Neuronal stem cell (in vitro differentiated cells): ENCODE measurements at regions not wholly inside any gene's neighbourhood (a gene's known extent, or its start where the extent isn't known, plus 50 kb on each side); places are given as distances from the start of the nearest gene placed in this dataset.

Experiments used
- DNase-seq: peaks from one replicate; pipeline ENCODE4 v3.0.0-alpha.2; 2013; ENCODE audit warnings: low spot score
- H2AFZ ChIP-seq: one replicate; pipeline ENCODE4 v1.6.1; 2013; ENCODE audit warnings: mild to moderate bottlenecking, low read length, inconsistent platforms
- H2AK5ac ChIP-seq: 2 replicates; pipeline ENCODE4 v1.6.1; 2013; ENCODE audit warnings: low read depth, mild to moderate bottlenecking, inconsistent platforms, low read length, moderate library complexity, mixed read lengths
- H2BK120ac ChIP-seq: 2 replicates; pipeline ENCODE4 v1.6.1; 2013; ENCODE audit warnings: low read depth, mild to moderate bottlenecking, inconsistent platforms, low read length, moderate library complexity, mixed read lengths
- H2BK12ac ChIP-seq: one replicate; pipeline ENCODE4 v1.6.1; 2013; ENCODE audit warnings: low read length, inconsistent platforms
- H2BK15ac ChIP-seq: 2 replicates; pipeline ENCODE4 v1.6.1; 2013; ENCODE audit warnings: mild to moderate bottlenecking, low read length, inconsistent platforms, mixed read lengths
- H2BK5ac ChIP-seq: one replicate; pipeline ENCODE4 v1.6.1; 2013; ENCODE audit warnings: inconsistent platforms, mild to moderate bottlenecking, low read length, moderate library complexity
- H3K14ac ChIP-seq: one replicate; pipeline ENCODE4 v1.6.1; 2013; ENCODE audit warnings: low read length, inconsistent platforms
- H3K18ac ChIP-seq: 2 replicates; pipeline ENCODE4 v1.6.1; 2013; ENCODE audit warnings: low read length, inconsistent platforms
- H3K23ac ChIP-seq: 2 replicates; pipeline ENCODE4 v1.6.1; 2013; ENCODE audit warnings: low read depth, mild to moderate bottlenecking, mixed read lengths, low read length, inconsistent platforms; ENCODE audit not compliant: poor library complexity
- H3K27ac ChIP-seq: replicated peaks from 3 replicates; pipeline ENCODE4 v1.5.1; 2013; ENCODE audit warnings: low read length, inconsistent platforms
- H3K27me3 ChIP-seq, 3 experiments: 2 replicates each; pipeline ENCODE4 v1.6.1; 2013; ENCODE audit warnings: low read length in 3 of 3, mild to moderate bottlenecking in 2 of 3, inconsistent platforms in 1 of 3, low read depth in 1 of 3, mixed read lengths in 1 of 3, moderate library complexity in 1 of 3; ENCODE audit not compliant: control insufficient read depth in 3 of 3, insufficient read depth in 3 of 3
- H3K36me3 ChIP-seq, 2 donors: replicated peaks in 1 of 2; 2 replicates each; pipeline ENCODE4 v1.6.1; 2013; ENCODE audit warnings: low read length in 2 of 2; ENCODE audit not compliant: control insufficient read depth in 2 of 2, insufficient read depth in 2 of 2
- H3K4ac ChIP-seq: 2 replicates; pipeline ENCODE4 v1.6.1; 2013; ENCODE audit warnings: inconsistent platforms, mild to moderate bottlenecking, low read length, moderate library complexity
- H3K4me1 ChIP-seq, 2 donors: 1 replicate in 1 of 2; 2 replicates in 1 of 2; pipeline ENCODE4 v1.6.1; 2013; ENCODE audit warnings: low read length in 2 of 2, low read depth in 1 of 2; ENCODE audit not compliant: control insufficient read depth in 2 of 2, insufficient read depth in 1 of 2
- H3K4me2 ChIP-seq: one replicate; pipeline ENCODE4 v1.6.1; 2013; ENCODE audit warnings: mild to moderate bottlenecking, low read length, inconsistent platforms; ENCODE audit not compliant: insufficient read depth, poor library complexity, severe bottlenecking
- H3K4me3 ChIP-seq, 2 donors: 2 replicates each; pipeline ENCODE4 v1.5.1; 2013; ENCODE audit warnings: low read length in 2 of 2, mild to moderate bottlenecking in 2 of 2, inconsistent platforms in 1 of 2, moderate library complexity in 1 of 2
- H3K79me1 ChIP-seq: one replicate; pipeline ENCODE4 v1.6.1; 2013; ENCODE audit warnings: low read depth, mild to moderate bottlenecking, inconsistent platforms, low read length, moderate library complexity
- H3K9ac ChIP-seq: one replicate; pipeline ENCODE4 v1.6.1; 2013; ENCODE audit warnings: mild to moderate bottlenecking, low read depth, low read length, inconsistent platforms; ENCODE audit not compliant: poor library complexity
- H3K9me3 ChIP-seq, 2 donors: replicated peaks in 1 of 2; 2 replicates each; pipeline versions ENCODE3 to v1.6.1; 2013; ENCODE audit warnings: low read length in 2 of 2, mild to moderate bottlenecking in 2 of 2, inconsistent platforms in 1 of 2, low read depth in 1 of 2, mixed read lengths in 1 of 2, moderate library complexity in 1 of 2; ENCODE audit not compliant: control insufficient read depth in 2 of 2, insufficient read depth in 1 of 2
- H4K8ac ChIP-seq: one replicate; pipeline ENCODE4 v1.6.1; 2013; ENCODE audit warnings: low read depth, mild to moderate bottlenecking, inconsistent platforms, low read length, moderate library complexity
- H4K91ac ChIP-seq: one replicate; pipeline ENCODE4 v1.6.1; 2013; ENCODE audit warnings: low read length, low read depth, mild to moderate bottlenecking, inconsistent platforms; ENCODE audit not compliant: poor library complexity
- WGBS, 2 donors: extraction: QIAGEN DNeasy Blood & Tissue Kit; methylation state at CpG; one replicate each; pipeline ENCODE4 v1.1.7; 2013; ENCODE audit warnings: missing lambda C conversion rate in 2 of 2, mixed read lengths in 1 of 2; ENCODE audit not compliant: insufficient read length in 2 of 2, insufficient replicate concordance in 1 of 2; ENCODE audit errors: extremely low coverage in 2 of 2; 5-methylcytosine and 5-hydroxymethylcytosine counted together

GRCh38 chr7:96784597-96784996 lies 75.0 kb upstream of the SEM1 start:
- no peak overlapping the region for H2BK12ac ChIP-seq
- H3K9me3 ChIP-seq: no peaks in the 10 kb centered on the region
- H2BK15ac ChIP-seq: no peak overlapping the region
- no peak overlapping the region for H4K91ac ChIP-seq
- no peak overlapping the region for H2AFZ ChIP-seq
- H4K8ac ChIP-seq: no peak overlapping the region
- no peaks in the 10 kb centered on the region for H3K79me1 ChIP-seq
- H2BK5ac ChIP-seq: no peak overlapping the region
- H3K14ac ChIP-seq: no peak overlapping the region
- H3K27me3 ChIP-seq: peaks cover 0 to 22% (median 0%) of the 10 kb centered on the region in 3 experiments
- no peak overlapping the region for H3K4ac ChIP-seq
- no peak overlapping the region for H2AK5ac ChIP-seq
- no peak overlapping the region for H3K9ac ChIP-seq
- H2BK120ac ChIP-seq: no peak overlapping the region
- H3K23ac ChIP-seq: no peak overlapping the region
- WGBS, 2 donors: no CpG with 5 or more reads among the region's 1 CpG
- no peak overlapping the region for H3K18ac ChIP-seq
- H3K4me1 ChIP-seq: peaks cover 7 to 8% of the 10 kb centered on the region in 2 donors
- no peak overlapping the region for H3K4me3 ChIP-seq
- DNase-seq: no peak
- H3K27ac ChIP-seq: no peak overlapping the region
- no peak overlapping the region for H3K4me2 ChIP-seq
- no peaks in the 10 kb centered on the region for H3K36me3 ChIP-seq

GRCh38 chr7:96786261-96786997 lies 76.8 kb upstream of the SEM1 start:
- Histone ChIP-seq H3K27me3 (peaks cover 0 to 22% (median 0%) of the 10 kb centered on the region in 3 experiments), H3K14ac (no peak overlapping the region), H3K23ac (no peak overlapping the region), H3K9me3 (no peaks in the 10 kb centered on the region), H4K8ac (no peak overlapping the region), H3K4me1 (peaks cover 7 to 8% of the 10 kb centered on the region in 2 donors), H2BK120ac (no peak overlapping the region), H3K36me3 (no peaks in the 10 kb centered on the region), H3K4me2 (no peak overlapping the region), H2AFZ (peak overlapping the region; percentile 47), H3K79me1 (no peaks in the 10 kb centered on the region), H3K4me3 (no peak overlapping the region), H2BK12ac (no peak overlapping the region), H2BK15ac (peak overlapping the region; percentile 47), H4K91ac (no peak overlapping the region), H3K4ac (no peak overlapping the region), H2BK5ac (no peak overlapping the region), H3K27ac (no peak overlapping the region), H3K9ac (no peak overlapping the region), H2AK5ac (no peak overlapping the region), H3K18ac (peak overlapping the region; percentile 50)
- no CpG with 5 or more reads among the region's 15 CpGs for WGBS, 2 donors
- DNase-seq: no peak

- Histone ChIP-seq H3K4ac (no peak overlapping the region), H3K27me3 (peaks cover 0 to 19% (median 0%) of the 10 kb centered on the region in 3 experiments), H2AK5ac (no peak overlapping the region), H3K79me1 (no peaks in the 10 kb centered on the region), H2BK120ac (no peak overlapping the region), H3K23ac (no peak overlapping the region), H3K9ac (no peak overlapping the region), H2AFZ (no peak overlapping the region), H3K14ac (no peak overlapping the region), H4K91ac (no peak overlapping the region), H3K18ac (no peak overlapping the region), H3K4me1 (peaks cover 7 to 8% of the 10 kb centered on the region in 2 donors), H3K4me2 (no peak overlapping the region), H3K9me3 (no peaks in the 10 kb centered on the region), H2BK12ac (no peak overlapping the region), H2BK5ac (no peak overlapping the region), H4K8ac (no peak overlapping the region), H2BK15ac (no peak overlapping the region), H3K4me3 (no peak overlapping the region), H3K27ac (no peak overlapping the region), H3K36me3 (no peaks in the 10 kb centered on the region)
- no peak for DNase-seq
Observed at GRCh38 chr7:96786998-96787395, 77.4 kb upstream of the SEM1 start.

- Histone ChIP-seq H3K18ac (no peak overlapping the region), H3K14ac (no peak overlapping the region), H3K4me2 (no peak overlapping the region), H2AK5ac (no peak overlapping the region), H2BK12ac (no peak overlapping the region), H3K4me3 (no peak overlapping the region), H2AFZ (no peak overlapping the region), H2BK15ac (no peak overlapping the region), H3K27ac (no peak overlapping the region), H3K9ac (no peak overlapping the region), H3K4ac (no peak overlapping the region), H2BK120ac (no peak overlapping the region), H3K36me3 (no peaks in the 10 kb centered on the region), H4K91ac (no peak overlapping the region), H4K8ac (no peak overlapping the region), H2BK5ac (no peak overlapping the region), H3K4me1 (peaks cover 7 to 8% of the 10 kb centered on the region in 2 donors), H3K23ac (no peak overlapping the region), H3K27me3 (peaks cover 0 to 18% (median 0%) of the 10 kb centered on the region in 3 experiments), H3K9me3 (no peaks in the 10 kb centered on the region), H3K79me1 (no peaks in the 10 kb centered on the region)
- DNase-seq: no peak
Observed at GRCh38 chr7:96789914-96790313, 80.3 kb upstream of the SEM1 start.
